ENCODE measurements at regions not wholly inside any gene's neighbourhood (a gene's known extent, or its start where the extent isn't known, plus 50 kb on each side); places are given as distances from the start of the nearest gene placed in this dataset.

GRCh38 chr3:30988769-30989168 is 94.3 kb upstream of the GADL1 start:
- TF ChIP-seq ZFP36 (IDR thresholded peaks at IDR 0.05; ENCODE audit: borderline replicate concordance, partially characterized antibody) (no peak), NFE2L2 (conservative IDR thresholded peaks at IDR 0.05; ENCODE audit: low read length) (no peak), POLR2A (IDR thresholded peaks at IDR 0.05; ENCODE audit: low read length) (no peak), CTCF (IDR thresholded peaks at IDR 0.05) (no peak), ZSCAN20 (CRISPR knock-in tag; IDR thresholded peaks at IDR 0.05) (no peak), RAD21 (conservative IDR thresholded peaks at IDR 0.05 in 1 of 2, IDR thresholded peaks at IDR 0.05 in 1 of 2) (no peak), EP300 (IDR thresholded peaks at IDR 0.05) (no peak), MAFK (IDR thresholded peaks at IDR 0.05; ENCODE audit: partially characterized antibody) (no peak), CEBPB (IDR thresholded peaks at IDR 0.05) (no peak), HDAC2 (IDR thresholded peaks at IDR 0.05) (no peak), CHD4 (IDR thresholded peaks at IDR 0.05; ENCODE audit: borderline replicate concordance) (no peak), HOXB5 (CRISPR knock-in tag; IDR thresholded peaks at IDR 0.05) (no peak)
- TF ChIP-seq, protein P1, sequence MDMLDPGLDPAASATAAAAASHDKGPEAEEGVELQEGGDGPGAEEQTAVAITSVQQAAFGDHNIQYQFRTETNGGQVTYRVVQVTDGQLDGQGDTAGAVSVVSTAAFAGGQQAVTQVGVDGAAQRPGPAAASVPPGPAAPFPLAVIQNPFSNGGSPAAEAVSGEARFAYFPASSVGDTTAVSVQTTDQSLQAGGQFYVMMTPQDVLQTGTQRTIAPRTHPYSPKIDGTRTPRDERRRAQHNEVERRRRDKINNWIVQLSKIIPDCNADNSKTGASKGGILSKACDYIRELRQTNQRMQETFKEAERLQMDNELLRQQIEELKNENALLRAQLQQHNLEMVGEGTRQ (IDR thresholded peaks at IDR 0.05), result no peak

All from A549 (cell line).